SK-N-SH treated with all-trans-retinoic acid at 6 μM for 48 hours (cell line): ENCODE measurements at regions not wholly inside any gene's neighbourhood (a gene's known extent, or its start where the extent isn't known, plus 50 kb on each side); places are given as distances from the start of the nearest gene placed in this dataset.

Experiments used
- ATAC-seq: fragments of 200-7000 bp; cut with Tn5 transposase; 3 replicates; pipeline ENCODE4 v1.9.1; 2020; ENCODE audit warnings: mild to moderate bottlenecking, moderate library complexity
- ARNTL ChIP-seq: fragments of 450-650 bp; formaldehyde crosslinking; IDR thresholded peaks from 2 replicates; pipeline ENCODE4 v1.5.0; 2020; ENCODE audit warnings: low read depth, mild to moderate bottlenecking, moderate library complexity, borderline replicate concordance
- BACH2 ChIP-seq: fragments of 250-450 bp; sonication (Bioruptor Pico); IDR thresholded peaks from 2 replicates; pipeline ENCODE4 v1.9.0; 2021; ENCODE audit warnings: mild to moderate bottlenecking, borderline replicate concordance
- CREB5 ChIP-seq: fragments of 250-450 bp; sonication (Bioruptor Pico); IDR thresholded peaks from 2 replicates; pipeline ENCODE4 v1.5.1; 2020; ENCODE audit warnings: low read depth, mild to moderate bottlenecking, moderate library complexity
- CSDC2 ChIP-seq: fragments of 250-450 bp; sonication (Bioruptor Pico); IDR thresholded peaks from 2 replicates; pipeline ENCODE4 v1.5.0; 2020; ENCODE audit warnings: mild to moderate bottlenecking, moderate library complexity
- ESRRG ChIP-seq: fragments of 250-450 bp; sonication (Bioruptor Pico); IDR thresholded peaks from 2 replicates; pipeline ENCODE4 v1.6.1; 2021; ENCODE audit warnings: mild to moderate bottlenecking
- ISL1 ChIP-seq: fragments of 250-450 bp; sonication (Bioruptor Pico); IDR thresholded peaks from 2 replicates; pipeline ENCODE4 v2.1.2; 2022; ENCODE audit warnings: mild to moderate bottlenecking, moderate library complexity
- OSR1 ChIP-seq: fragments of 250-450 bp; sonication (Bioruptor Pico); IDR thresholded peaks from 2 replicates; pipeline ENCODE4 v1.8.0; 2022; ENCODE audit warnings: moderate library complexity, mild to moderate bottlenecking, inconsistent platforms
- PATZ1 ChIP-seq: fragments of 250-450 bp; sonication (Bioruptor Pico); IDR thresholded peaks from 2 replicates; pipeline ENCODE4 v1.8.0; 2020; ENCODE audit warnings: mild to moderate bottlenecking, moderate library complexity, borderline replicate concordance
- POU6F1 ChIP-seq: fragments of 250-450 bp; sonication (Bioruptor Pico); IDR thresholded peaks from 2 replicates; pipeline ENCODE4 v1.8.0; 2021; ENCODE audit warnings: low read depth, mild to moderate bottlenecking, moderate library complexity, borderline replicate concordance
- PPARA ChIP-seq: fragments of 250-450 bp; sonication (Bioruptor Pico); IDR thresholded peaks from 2 replicates; pipeline ENCODE4 v1.5.0; 2020; ENCODE audit warnings: mild to moderate bottlenecking, borderline replicate concordance
- SNAI2 ChIP-seq: fragments of 250-450 bp; sonication (Bioruptor Pico); IDR thresholded peaks from 2 replicates; pipeline ENCODE4 v1.5.0; 2020; ENCODE audit warnings: mild to moderate bottlenecking, moderate library complexity
- TCF4 ChIP-seq: fragments of 250-450 bp; sonication (Bioruptor Pico); IDR thresholded peaks from 2 replicates; pipeline ENCODE4 v1.8.0; 2021; ENCODE audit warnings: mild to moderate bottlenecking, moderate library complexity, borderline replicate concordance
- TOX ChIP-seq: fragments of 250-450 bp; sonication (Bioruptor Pico); IDR thresholded peaks from 2 replicates; pipeline ENCODE4 v1.8.0; 2021; ENCODE audit warnings: mild to moderate bottlenecking, moderate library complexity, borderline replicate concordance
- ZC3H10 ChIP-seq: fragments of 250-450 bp; sonication (Bioruptor Pico); IDR thresholded peaks from 2 replicates; pipeline ENCODE4 v1.5.1; 2021; ENCODE audit warnings: mild to moderate bottlenecking, moderate library complexity
- ZFP3 ChIP-seq: fragments of 250-450 bp; sonication (Bioruptor Pico); IDR thresholded peaks from 2 replicates; pipeline ENCODE4 v1.5.0; 2020; ENCODE audit warnings: mild to moderate bottlenecking, moderate library complexity
- ZFP30 ChIP-seq: fragments of 450-650 bp; formaldehyde crosslinking; IDR thresholded peaks from 2 replicates; pipeline ENCODE4 v1.5.0; 2022; ENCODE audit warnings: mild to moderate bottlenecking, moderate library complexity
- ZNF565 ChIP-seq: fragments of 450-650 bp; formaldehyde crosslinking; conservative IDR thresholded peaks from 2 replicates; pipeline ENCODE4 v1.5.0; 2020; ENCODE audit warnings: low read depth, mild to moderate bottlenecking, moderate library complexity
- ZNF70 ChIP-seq: fragments of 450-650 bp; formaldehyde crosslinking; IDR thresholded peaks from 2 replicates; pipeline ENCODE4 v1.5.0; 2020; ENCODE audit warnings: mild to moderate bottlenecking, moderate library complexity
- ZNF8 ChIP-seq: fragments of 450-650 bp; formaldehyde crosslinking; IDR thresholded peaks from 2 replicates; pipeline ENCODE4 v1.5.0; 2020; ENCODE audit warnings: mild to moderate bottlenecking, moderate library complexity
- TF ChIP-seq, protein P1 (sequence below): fragments of 250-450 bp; sonication (Bioruptor Pico); IDR thresholded peaks from 2 replicates; pipeline ENCODE4 v1.5.0; 2020; ENCODE audit warnings: mild to moderate bottlenecking, moderate library complexity

- TF ChIP-seq CREB5 (no peak), BACH2 (CRISPR knock-in tag) (no peak), ESRRG (CRISPR knock-in tag) (no peak), POU6F1 (CRISPR knock-in tag) (no peak), ZFP3 (CRISPR knock-in tag) (no peak), ZFP30 (CRISPR knock-in tag) (no peak), ZNF70 (CRISPR knock-in tag) (no peak), ZNF565 (CRISPR knock-in tag) (no peak), ZNF8 (CRISPR knock-in tag) (no peak), ISL1 (CRISPR knock-in tag) (no peak), TOX (CRISPR knock-in tag) (no peak), OSR1 (CRISPR knock-in tag) (no peak), PATZ1 (no peak), ARNTL (CRISPR knock-in tag) (no peak), TCF4 (CRISPR knock-in tag) (no peak), ZC3H10 (CRISPR knock-in tag) (no peak), PPARA (no peak)
- TF ChIP-seq, protein P1, sequence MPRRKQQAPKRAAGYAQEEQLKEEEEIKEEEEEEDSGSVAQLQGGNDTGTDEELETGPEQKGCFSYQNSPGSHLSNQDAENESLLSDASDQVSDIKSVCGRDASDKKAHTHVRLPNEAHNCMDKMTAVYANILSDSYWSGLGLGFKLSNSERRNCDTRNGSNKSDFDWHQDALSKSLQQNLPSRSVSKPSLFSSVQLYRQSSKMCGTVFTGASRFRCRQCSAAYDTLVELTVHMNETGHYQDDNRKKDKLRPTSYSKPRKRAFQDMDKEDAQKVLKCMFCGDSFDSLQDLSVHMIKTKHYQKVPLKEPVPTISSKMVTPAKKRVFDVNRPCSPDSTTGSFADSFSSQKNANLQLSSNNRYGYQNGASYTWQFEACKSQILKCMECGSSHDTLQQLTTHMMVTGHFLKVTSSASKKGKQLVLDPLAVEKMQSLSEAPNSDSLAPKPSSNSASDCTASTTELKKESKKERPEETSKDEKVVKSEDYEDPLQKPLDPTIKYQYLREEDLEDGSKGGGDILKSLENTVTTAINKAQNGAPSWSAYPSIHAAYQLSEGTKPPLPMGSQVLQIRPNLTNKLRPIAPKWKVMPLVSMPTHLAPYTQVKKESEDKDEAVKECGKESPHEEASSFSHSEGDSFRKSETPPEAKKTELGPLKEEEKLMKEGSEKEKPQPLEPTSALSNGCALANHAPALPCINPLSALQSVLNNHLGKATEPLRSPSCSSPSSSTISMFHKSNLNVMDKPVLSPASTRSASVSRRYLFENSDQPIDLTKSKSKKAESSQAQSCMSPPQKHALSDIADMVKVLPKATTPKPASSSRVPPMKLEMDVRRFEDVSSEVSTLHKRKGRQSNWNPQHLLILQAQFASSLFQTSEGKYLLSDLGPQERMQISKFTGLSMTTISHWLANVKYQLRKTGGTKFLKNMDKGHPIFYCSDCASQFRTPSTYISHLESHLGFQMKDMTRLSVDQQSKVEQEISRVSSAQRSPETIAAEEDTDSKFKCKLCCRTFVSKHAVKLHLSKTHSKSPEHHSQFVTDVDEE (CRISPR knock-in tag): no peak
- TF ChIP-seq, all 23 proteins: peak for 0
- no peak for ATAC-seq
Measured at GRCh38 chr15:47332481-47332880, 384.8 kb upstream of the SEMA6D start.

DNA sequence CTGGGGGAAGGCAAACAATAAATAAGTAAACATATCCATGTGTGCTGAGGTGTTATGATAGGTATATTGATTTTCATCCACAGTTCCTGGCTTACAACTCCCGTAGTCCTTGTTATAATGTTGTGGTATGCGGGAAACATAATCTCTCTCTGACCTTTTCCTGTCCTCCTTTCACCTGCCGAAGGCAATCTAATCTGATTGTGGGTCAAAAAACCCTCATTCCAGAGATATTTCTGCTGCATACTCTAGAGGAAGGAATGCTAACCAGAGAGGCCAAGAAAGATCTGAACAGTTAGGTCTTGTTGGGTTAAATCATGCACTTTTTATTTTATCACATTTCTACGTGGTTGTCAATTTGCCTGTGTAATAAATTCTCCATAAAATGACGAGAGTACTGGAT lies 383.6 kb upstream of the SEMA6D start:
- peak; percentile 40; the same call in 2 of the 3 replicates for ATAC-seq
- TF ChIP-seq SNAI2 (CRISPR knock-in tag): no peak
- peak; percentile 49 for TF ChIP-seq ISL1 (CRISPR knock-in tag)

- no peak for TF ChIP-seq POU6F1 (CRISPR knock-in tag)
- TF ChIP-seq, protein P1 (CRISPR knock-in tag): no peak
- no peak for TF ChIP-seq BACH2 (CRISPR knock-in tag)
- no peak for TF ChIP-seq SNAI2 (CRISPR knock-in tag)
- TF ChIP-seq CSDC2 (CRISPR knock-in tag): no peak
- TF ChIP-seq TCF4 (CRISPR knock-in tag): no peak
- no peak for ATAC-seq
Measured at GRCh38 chr15:47334805-47335535, 382.3 kb upstream of the SEMA6D start.
